Natural killer cell (primary cell): ENCODE measurements at regions not wholly inside any gene's neighbourhood (a gene's known extent, or its start where the extent isn't known, plus 50 kb on each side); places are given as distances from the start of the nearest gene placed in this dataset.

Experiments
- ATAC-seq, 3 donors: fragments of 150-1000 bp in 2 of 3; fragments of 200-7000 bp in 1 of 3; cut with Tn5 transposase; 1 replicate in 1 of 3; 2 replicates in 2 of 3; pipeline ENCODE4 v1.10.0; 2021; ENCODE audit warnings: mild to moderate bottlenecking in 2 of 3, moderate library complexity in 2 of 3
- DNase-seq, 2 donors: peaks; one replicate each; pipeline versions ENCODE4 v3.0.0 to v3.0.0-alpha.2; 2013 to 2021; ENCODE audit warnings: mixed read lengths in 1 of 2
- H3K27ac ChIP-seq: one replicate; pipeline ENCODE4 v1.5.1; 2013; ENCODE audit warnings: mild to moderate bottlenecking, low read length
- H3K27me3 ChIP-seq: one replicate; pipeline ENCODE4 v1.6.1; 2013; ENCODE audit warnings: low read length; ENCODE audit not compliant: control insufficient read depth, insufficient read depth
- H3K36me3 ChIP-seq: one replicate; pipeline ENCODE4 v1.6.1; 2013; ENCODE audit warnings: low read length; ENCODE audit not compliant: control insufficient read depth, insufficient read depth
- H3K4me1 ChIP-seq: one replicate; pipeline ENCODE4 v1.6.1; 2013; ENCODE audit warnings: low read length; ENCODE audit not compliant: control insufficient read depth, insufficient read depth
- H3K4me3 ChIP-seq: one replicate; pipeline ENCODE4 v1.5.1; 2013; ENCODE audit warnings: low read length
- H3K9me3 ChIP-seq: one replicate; pipeline ENCODE4 v1.6.1; 2013; ENCODE audit warnings: low read length; ENCODE audit not compliant: control insufficient read depth, insufficient read depth
- H3K27ac Mint-ChIP-seq, 2 donors: one replicate each; pipeline ENCODE4 v1.8.0; 2022; ENCODE audit warnings: mild to moderate bottlenecking in 2 of 2, mixed read lengths in 2 of 2, moderate library complexity in 1 of 2
- H3K27me3 Mint-ChIP-seq, 2 donors: one replicate each; pipeline ENCODE4 v1.8.0; 2022; ENCODE audit warnings: low read depth in 2 of 2, mixed read lengths in 2 of 2
- H3K36me3 Mint-ChIP-seq: one replicate; pipeline ENCODE4 v1.8.0; 2022; ENCODE audit warnings: mixed read lengths
- H3K4me1 Mint-ChIP-seq, 2 donors: one replicate each; pipeline ENCODE4 v1.8.0; 2022; ENCODE audit warnings: mixed read lengths in 2 of 2
- H3K4me3 Mint-ChIP-seq: one replicate; pipeline ENCODE4 v1.8.0; 2022; ENCODE audit warnings: mild to moderate bottlenecking, moderate library complexity, mixed read lengths
- H3K9me3 Mint-ChIP-seq, 2 donors: one replicate each; pipeline ENCODE4 v1.8.0; 2022; ENCODE audit warnings: mixed read lengths in 2 of 2
- CTCF ChIP-seq: fragments of 200-600 bp; IDR thresholded peaks from one replicate; pipeline ENCODE4 v1.8.0; 2022; ENCODE audit warnings: antibody characterized with exemption
- WGBS: methylation state at CpG from one replicate; pipeline ENCODE4 v1.1.7; 2013; ENCODE audit warnings: missing lambda C conversion rate; ENCODE audit not compliant: insufficient coverage; 5-methylcytosine and 5-hydroxymethylcytosine counted together
- intact Hi-C: fragments of 100-400 bp; cut with micrococcal nuclease; formaldehyde crosslinking; loops from one replicate; pipeline ENCODE4 v1.14.2; 2022

GRCh38 chr18:78618726-78619125 lies 360.9 kb upstream of the SALL3 start:
- Mint-ChIP-seq H3K9me3 (peaks cover 3 to 8% of the 10 kb centered on the region in 2 donors), H3K4me1 (peaks cover 0 to 10% of the 10 kb centered on the region in 2 donors), H3K27ac (no peak overlapping the region), H3K4me3 (no peak overlapping the region), H3K27me3 (peaks cover under 1 to 10% of the 10 kb centered on the region in 2 donors), H3K36me3 (no peaks in the 10 kb centered on the region)
- no peak for DNase-seq
- Histone ChIP-seq H3K36me3 (no peaks in the 10 kb centered on the region), H3K4me1 (no peaks in the 10 kb centered on the region), H3K27ac (no peak overlapping the region), H3K9me3 (no peaks in the 10 kb centered on the region), H3K27me3 (no peaks in the 10 kb centered on the region), H3K4me3 (no peak overlapping the region)
- ATAC-seq: no peak
- intact Hi-C loops: no loop called here
- WGBS: 86% methylated on average over 4 of the region's 4 CpGs
- no peak for TF ChIP-seq CTCF

GRCh38 chr18:78619854-78620253 lies 359.8 kb upstream of the SALL3 start:
- no peak for TF ChIP-seq CTCF
- Histone ChIP-seq H3K9me3 (no peaks in the 10 kb centered on the region), H3K27ac (no peak overlapping the region), H3K4me3 (no peak overlapping the region), H3K27me3 (no peaks in the 10 kb centered on the region), H3K36me3 (no peaks in the 10 kb centered on the region), H3K4me1 (no peaks in the 10 kb centered on the region)
- DNase-seq: no peak
- ATAC-seq: no peak
- Mint-ChIP-seq H3K9me3 (peaks cover 3 to 8% of the 10 kb centered on the region in 2 donors), H3K36me3 (no peaks in the 10 kb centered on the region), H3K4me1 (peaks cover 0 to 19% of the 10 kb centered on the region in 2 donors), H3K27me3 (peaks cover 12 to 19% of the 10 kb centered on the region in 2 donors), H3K27ac (no peak overlapping the region), H3K4me3 (no peak overlapping the region)
- intact Hi-C loops: no loop called here
- 51% methylated on average over 13 of the region's 13 CpGs for whole genome bisulfite sequencing

- no peak for TF ChIP-seq CTCF
- no peak overlapping the region for H3K27ac Mint-ChIP-seq
- peaks cover 0 to 19% of the 10 kb centered on the region in 2 donors for H3K4me1 Mint-ChIP-seq
- H3K27me3 Mint-ChIP-seq: peaks cover 16 to 20% of the 10 kb centered on the region in 2 donors
- H3K4me1 ChIP-seq: no peaks in the 10 kb centered on the region
- no peaks in the 10 kb centered on the region for H3K9me3 ChIP-seq
- H3K36me3 Mint-ChIP-seq: no peaks in the 10 kb centered on the region
- intact Hi-C loops: no loop called here
- DNase-seq (no peak), ATAC-seq (no peak)
- no peak overlapping the region for H3K27ac ChIP-seq
- no peak overlapping the region for H3K4me3 Mint-ChIP-seq
- WGBS: 90% methylated on average over 6 of the region's 6 CpGs
- no peaks in the 10 kb centered on the region for H3K27me3 ChIP-seq
- H3K9me3 Mint-ChIP-seq: peaks cover 3 to 8% of the 10 kb centered on the region in 2 donors
- H3K36me3 ChIP-seq: no peaks in the 10 kb centered on the region
- H3K4me3 ChIP-seq: no peak overlapping the region
Observed at GRCh38 chr18:78620326-78620725, 359.3 kb upstream of the SALL3 start.

- Mint-ChIP-seq H3K4me1 (peaks cover 0 to 23% of the 10 kb centered on the region in 2 donors), H3K36me3 (no peaks in the 10 kb centered on the region), H3K9me3 (peaks cover 3 to 6% of the 10 kb centered on the region in 2 donors), H3K4me3 (no peak overlapping the region), H3K27me3 (peaks cover 22 to 25% of the 10 kb centered on the region in 2 donors), H3K27ac (no peak overlapping the region)
- H3K4me3 ChIP-seq: no peak overlapping the region
- H3K27ac ChIP-seq: no peak overlapping the region
- 96% methylated on average over 9 of the region's 9 CpGs for WGBS
- DNase-seq (no peak), ATAC-seq (no peak)
- no peaks in the 10 kb centered on the region for H3K9me3 ChIP-seq
- H3K27me3 ChIP-seq: no peaks in the 10 kb centered on the region
- intact Hi-C loops: no loop called here
- H3K4me1 ChIP-seq: no peaks in the 10 kb centered on the region
- no peaks in the 10 kb centered on the region for H3K36me3 ChIP-seq
- TF ChIP-seq CTCF: no peak
Observed at GRCh38 chr18:78621141-78621755, 358.4 kb upstream of the SALL3 start.
